PC-9 (cell line): ENCODE measurements at regions not wholly inside any gene's neighbourhood (a gene's known extent, or its start where the extent isn't known, plus 50 kb on each side); places are given as distances from the start of the nearest gene placed in this dataset.

ENCODE experiments used
- CTCF ChIP-seq: fragments of 200-600 bp; sonication (generic); conservative IDR thresholded peaks from 2 replicates; pipeline ENCODE4 v1.6.1; 2017; ENCODE audit warnings: mixed run types, antibody characterized with exemption, mild to moderate bottlenecking, moderate library complexity
- EZH2 ChIP-seq: fragments of 200-600 bp; sonication (generic); IDR thresholded peaks from 2 replicates; pipeline ENCODE4 v1.8.0; 2017; ENCODE audit warnings: antibody characterized with exemption, low read depth

GRCh38 chr1:101376121-101377083 is 139.6 kb downstream of the S1PR1 start:
- TF ChIP-seq CTCF (no peak), EZH2 (no peak)
